HL-60 (cell line): ENCODE measurements at regions not wholly inside any gene's neighbourhood (a gene's known extent, or its start where the extent isn't known, plus 50 kb on each side); places are given as distances from the start of the nearest gene placed in this dataset.

Source experiments
- DNase-seq, 2 experiments: peaks; one replicate each; pipeline ENCODE4 v3.0.0-alpha.2; 2010 to 2020; ENCODE audit warnings: low read depth in 1 of 2, low spot score in 1 of 2
- H3K27ac ChIP-seq: fragments of 250-450 bp; sonication (Bioruptor Pico); replicated peaks from 2 replicates; pipeline ENCODE4 v1.5.1; 2020; ENCODE audit warnings: mild to moderate bottlenecking, moderate library complexity
- H3K27me3 ChIP-seq: fragments of 250-450 bp; sonication (Bioruptor Pico); 2 replicates; pipeline ENCODE4 v1.5.1; 2021; ENCODE audit warnings: mild to moderate bottlenecking, moderate library complexity; ENCODE audit not compliant: insufficient read depth, poor library complexity, severe bottlenecking
- H3K4me3 ChIP-seq: replicated peaks from 2 replicates; pipeline ENCODE4 v1.5.1; 2011; ENCODE audit warnings: mild to moderate bottlenecking, control low read depth, low read length; ENCODE audit not compliant: insufficient read depth
- CTCF ChIP-seq: IDR thresholded peaks from one replicate; pipeline ENCODE4 v1.5.1; 2011; ENCODE audit warnings: low read length, control low read depth, inconsistent platforms; ENCODE audit not compliant: insufficient read depth
- GABPA ChIP-seq: IDR thresholded peaks from 2 replicates; pipeline ENCODE4 v1.6.1; 2012; ENCODE audit warnings: low read depth
- POLR2AphosphoS5 ChIP-seq: IDR thresholded peaks from 2 replicates; pipeline ENCODE4 v1.6.1; 2012; ENCODE audit warnings: low read depth
- REST ChIP-seq: IDR thresholded peaks from 2 replicates; pipeline ENCODE4 v1.6.1; 2012; ENCODE audit warnings: low read depth; ENCODE audit not compliant: insufficient replicate concordance
- SPI1 ChIP-seq: IDR thresholded peaks from 2 replicates; pipeline ENCODE4 v1.6.1; 2012; ENCODE audit warnings: low read depth, mild to moderate bottlenecking, borderline replicate concordance

GRCh38 chrX:138345801-138346200, 365.7 kb downstream of the FGF13 start:
- TF ChIP-seq GABPA: no peak
- TF ChIP-seq CTCF: no peak
- no peak for TF ChIP-seq SPI1
- TF ChIP-seq REST: no peak
- TF ChIP-seq POLR2AphosphoS5: no peak
- H3K27me3 ChIP-seq: no peaks in the 10 kb centered on the region
- no peak overlapping the region for H3K4me3 ChIP-seq
- DNase-seq: no peak
- H3K27ac ChIP-seq: no peak overlapping the region

DNA sequence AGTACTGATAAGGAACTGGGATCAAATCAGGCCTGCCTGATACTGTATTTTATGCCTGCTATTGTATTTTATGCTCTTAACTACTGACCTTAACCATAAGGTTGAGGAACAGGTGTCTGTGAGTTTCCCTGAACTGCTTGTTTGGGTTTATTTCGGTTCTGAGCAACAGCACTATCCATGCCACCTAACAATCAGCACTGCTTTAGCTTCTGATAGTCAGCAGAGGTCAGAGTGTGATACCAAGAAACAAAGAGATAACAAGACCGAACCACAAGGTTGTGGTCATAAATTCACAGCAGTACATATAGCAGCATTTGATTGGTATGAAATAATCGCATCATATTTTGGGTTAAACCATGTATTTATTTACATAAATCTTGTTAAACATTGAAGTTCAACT, 362.2 kb downstream of the FGF13 start:
- DNase-seq: no peak
- Histone ChIP-seq H3K27ac (no peak overlapping the region), H3K27me3 (no peaks in the 10 kb centered on the region), H3K4me3 (no peak overlapping the region)
- TF ChIP-seq REST: no peak
- no peak for TF ChIP-seq GABPA
- TF ChIP-seq SPI1: no peak
- TF ChIP-seq POLR2AphosphoS5: no peak
- TF ChIP-seq CTCF: no peak

DNA sequence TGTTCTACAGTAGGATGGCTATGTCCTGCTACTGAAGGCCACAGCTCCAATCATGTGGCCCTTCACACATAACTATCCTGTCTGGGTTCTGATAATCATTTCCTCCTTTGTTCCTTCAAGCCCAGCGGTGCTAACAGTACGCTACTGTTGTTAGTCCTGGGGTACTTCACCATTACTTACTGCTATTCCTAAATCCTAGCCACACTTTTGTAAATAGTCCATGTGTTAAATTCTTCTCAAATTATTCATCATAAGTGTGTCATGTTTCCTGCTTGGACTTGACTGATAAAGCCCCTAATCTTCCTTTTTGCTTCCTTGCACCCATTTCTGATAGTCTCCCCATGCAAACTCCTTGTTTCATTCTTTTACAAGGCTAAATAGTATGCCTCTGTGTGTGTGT, 332.6 kb downstream of the FGF13 start:
- Histone ChIP-seq H3K27ac (no peak overlapping the region), H3K4me3 (no peak overlapping the region), H3K27me3 (no peaks in the 10 kb centered on the region)
- DNase-seq: no peak
- TF ChIP-seq POLR2AphosphoS5 (no peak), CTCF (no peak), GABPA (no peak), REST (no peak), SPI1 (no peak)
